Renal pelvis (tissue), 1 donor: ENCODE measurements at regions not wholly inside any gene's neighbourhood (a gene's known extent, or its start where the extent isn't known, plus 50 kb on each side); places are given as distances from the start of the nearest gene placed in this dataset.

Source experiments
- DNase-seq: peaks from one replicate; pipeline ENCODE4 v3.0.0-alpha.2; 2013

DNA sequence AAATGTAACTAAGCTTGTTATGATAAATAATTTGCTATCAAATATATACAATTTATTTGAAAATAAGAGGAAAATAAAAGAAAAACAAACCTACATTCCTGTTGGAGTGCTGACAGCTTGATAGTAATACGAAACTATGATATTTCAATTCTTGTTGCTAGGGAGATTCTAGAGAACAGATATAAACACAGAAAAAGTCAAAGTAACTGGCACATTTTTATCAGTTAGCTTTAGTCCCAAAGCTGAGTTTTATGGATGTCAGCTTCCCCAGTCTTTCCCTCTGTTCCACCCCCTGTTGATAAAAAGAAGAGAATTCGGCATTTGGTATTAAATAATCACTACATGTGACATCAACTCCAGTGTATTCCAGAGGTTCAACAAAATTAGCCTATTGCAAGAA, 1134.0 kb downstream of the XPNPEP1 start:
- DNase-seq, result no peak

DNA sequence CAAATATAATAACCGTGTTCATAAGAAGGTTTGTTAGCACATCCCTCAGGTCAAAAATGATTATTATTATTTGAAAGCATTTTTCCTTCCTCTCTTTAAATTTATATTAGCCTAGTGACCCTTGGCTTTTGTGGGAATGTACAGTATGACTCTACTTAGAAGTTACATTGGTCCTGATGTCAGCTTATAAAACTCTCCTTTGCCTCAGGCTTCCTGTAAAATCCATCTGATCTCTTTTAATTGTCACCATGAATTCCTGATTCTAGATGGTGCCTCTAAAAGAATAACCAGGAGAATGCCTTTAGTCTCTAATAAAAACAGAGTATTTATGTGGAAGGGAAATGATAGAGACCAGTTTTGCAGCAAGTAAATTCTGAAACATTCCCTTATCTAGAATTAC, 1134.4 kb downstream of the XPNPEP1 start:
- no peak for DNase-seq

DNA sequence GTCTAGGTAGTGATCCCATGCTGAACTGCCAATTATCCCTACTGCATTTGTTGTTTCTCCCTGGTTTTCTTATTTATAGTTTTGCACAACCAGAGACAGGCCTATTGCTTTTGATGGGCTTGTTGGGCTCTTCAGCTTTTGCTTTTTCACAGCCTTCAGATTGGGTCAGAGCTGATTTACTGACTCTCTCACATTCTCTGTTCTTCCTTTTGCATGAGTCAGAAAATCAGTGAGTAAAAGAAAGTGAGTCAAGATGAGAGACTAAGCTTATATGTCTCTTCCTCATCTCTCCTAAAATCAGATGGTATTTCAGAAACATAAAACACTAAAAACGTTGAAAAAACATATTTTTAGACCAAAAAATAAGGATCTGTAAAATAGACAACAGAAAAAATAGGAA, 1135.4 kb downstream of the XPNPEP1 start:
- no peak for DNase-seq

DNA sequence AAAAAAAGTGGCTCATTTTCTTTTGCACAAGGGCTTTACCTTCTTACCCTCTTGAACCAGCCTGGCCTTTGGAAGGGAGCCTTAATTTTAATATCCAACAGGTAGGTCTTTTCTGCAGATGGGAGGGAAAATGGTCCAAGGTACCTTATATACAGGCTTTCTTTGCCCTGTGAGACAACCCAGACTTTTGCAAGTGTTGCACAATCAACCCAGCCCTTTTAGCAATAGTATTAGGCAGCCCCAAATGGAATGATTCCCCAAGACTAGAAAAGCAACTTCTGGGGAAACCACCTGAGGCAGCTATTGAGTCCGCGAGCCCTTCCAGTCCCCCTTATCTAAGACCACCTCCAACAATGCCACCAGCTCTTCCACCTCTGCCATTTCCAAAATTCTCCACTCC, 1138.3 kb downstream of the XPNPEP1 start:
- DNase-seq, result no peak

DNA sequence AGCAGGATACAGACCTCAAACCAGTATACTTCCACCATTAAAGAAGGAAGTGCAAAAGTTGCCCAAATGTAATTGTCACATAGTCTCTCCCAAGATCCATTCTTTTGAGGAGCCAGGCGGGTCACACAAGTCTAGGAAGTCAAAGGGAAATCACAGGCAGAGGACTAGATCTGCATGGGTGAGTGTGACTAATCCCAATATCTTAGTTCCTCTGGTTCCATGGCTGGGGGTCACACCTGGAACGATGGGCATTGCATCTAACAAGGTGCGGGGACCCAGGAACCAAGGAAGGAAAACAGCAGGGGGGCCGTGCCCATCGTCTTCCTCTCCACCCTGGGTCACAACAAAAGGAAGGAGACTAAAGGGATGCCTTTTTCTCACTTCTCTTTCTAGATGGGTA, 1138.8 kb downstream of the XPNPEP1 start:
- DNase-seq, result no peak

DNA sequence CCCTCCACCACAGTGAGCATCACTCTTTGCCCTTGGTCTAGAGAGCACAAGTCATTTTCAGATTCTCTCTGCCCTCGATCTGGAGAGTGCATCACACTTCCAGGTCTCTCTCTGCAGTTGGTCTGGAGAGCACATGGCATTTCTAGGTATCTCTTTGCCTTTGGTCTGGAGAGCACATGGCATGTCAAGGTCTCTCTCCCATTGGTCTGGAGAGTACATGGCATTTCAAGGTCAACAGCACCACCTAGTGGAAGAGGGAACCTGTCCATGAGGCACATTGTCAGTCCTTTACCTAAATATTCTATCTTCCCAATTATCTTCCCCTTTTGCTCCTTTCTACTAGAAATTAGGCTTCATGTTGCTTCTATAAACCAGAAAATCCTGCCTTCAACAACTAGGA, 1139.4 kb downstream of the XPNPEP1 start:
- DNase-seq, result no peak

DNA sequence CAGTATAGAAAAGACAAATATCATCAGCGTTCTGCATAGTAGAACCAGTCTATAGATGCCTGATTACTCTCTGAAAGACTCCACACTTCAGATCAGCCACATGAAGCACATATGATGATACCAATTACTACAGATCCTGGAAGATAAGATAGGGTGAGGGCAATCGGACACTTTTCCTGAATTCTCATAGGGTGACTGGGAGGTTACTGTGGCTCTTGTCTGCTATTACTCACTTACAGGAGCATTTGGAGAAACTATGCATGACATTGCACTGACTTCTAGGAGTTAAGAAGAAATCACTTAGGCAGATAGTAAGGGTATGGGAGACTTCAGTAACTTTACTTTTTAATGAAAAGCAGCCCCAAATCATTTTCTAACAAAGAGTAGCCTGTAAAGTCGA, 1140.9 kb downstream of the XPNPEP1 start:
- no peak for DNase-seq

DNA sequence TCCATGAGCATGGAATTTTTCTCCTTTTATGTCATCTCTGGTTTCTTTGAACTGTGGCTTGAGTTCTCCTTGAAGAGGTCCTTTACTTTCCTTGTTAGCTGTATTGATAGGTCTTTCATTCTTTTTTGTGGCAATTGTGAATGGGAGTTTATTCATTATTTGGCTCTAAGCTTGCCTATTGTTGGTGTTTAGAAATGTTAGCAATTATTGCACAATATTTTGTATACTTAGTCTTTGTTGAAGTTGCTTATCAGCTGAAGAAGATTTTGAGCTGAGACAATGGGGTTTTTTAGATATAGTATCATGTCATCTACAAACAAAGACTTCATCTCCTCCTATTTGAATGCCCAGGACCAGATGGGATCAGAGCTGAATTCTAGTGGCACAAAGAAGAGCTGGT, 1143.8 kb downstream of the XPNPEP1 start:
- DNase-seq, result no peak

DNA sequence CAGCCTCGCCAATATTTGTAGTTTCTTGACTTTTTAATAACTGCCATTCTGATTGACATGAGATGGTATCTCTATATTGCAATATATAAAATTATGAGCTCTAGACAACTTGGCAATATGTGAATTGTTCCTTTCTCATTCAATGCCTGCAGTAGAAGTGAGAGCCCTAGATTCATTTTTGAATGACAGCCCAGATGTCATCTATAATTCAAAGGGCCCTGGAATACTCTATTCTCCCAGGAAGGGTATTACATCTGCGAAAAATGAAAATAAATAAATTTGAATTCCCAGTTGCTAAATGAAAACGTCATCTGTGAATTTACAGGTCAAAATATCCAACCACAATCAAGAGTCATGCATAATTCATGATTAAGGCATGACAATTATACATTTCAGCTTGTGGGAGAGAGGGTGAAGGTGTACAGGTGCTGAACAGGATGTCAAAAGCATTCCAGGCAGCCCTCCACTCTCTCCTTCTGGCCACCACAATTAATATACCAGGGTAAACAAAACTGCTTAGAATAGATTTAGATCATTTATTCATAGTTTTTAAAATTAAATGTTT, 1147.3 kb downstream of the XPNPEP1 start:
- DNase-seq, result no peak

DNA sequence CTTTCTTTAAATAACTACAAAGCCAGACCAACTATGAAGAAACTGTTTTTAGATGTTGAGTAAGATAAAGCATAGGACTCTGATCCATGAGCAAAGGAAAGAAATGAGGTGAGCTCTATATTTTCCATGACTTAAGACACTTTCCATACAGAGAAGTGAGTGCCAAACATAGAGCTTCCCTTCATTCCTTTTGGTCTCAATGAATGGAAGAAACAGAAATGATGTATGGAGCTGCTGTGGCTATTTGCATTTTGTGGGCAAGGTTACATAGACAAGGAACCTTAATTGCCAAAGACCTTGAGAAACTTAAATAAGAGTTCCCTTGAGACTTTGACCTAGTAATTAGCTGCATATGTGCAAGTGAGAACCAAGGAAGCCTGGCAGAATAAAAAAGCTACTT, 1152.2 kb downstream of the XPNPEP1 start:
- no peak for DNase-seq

DNA sequence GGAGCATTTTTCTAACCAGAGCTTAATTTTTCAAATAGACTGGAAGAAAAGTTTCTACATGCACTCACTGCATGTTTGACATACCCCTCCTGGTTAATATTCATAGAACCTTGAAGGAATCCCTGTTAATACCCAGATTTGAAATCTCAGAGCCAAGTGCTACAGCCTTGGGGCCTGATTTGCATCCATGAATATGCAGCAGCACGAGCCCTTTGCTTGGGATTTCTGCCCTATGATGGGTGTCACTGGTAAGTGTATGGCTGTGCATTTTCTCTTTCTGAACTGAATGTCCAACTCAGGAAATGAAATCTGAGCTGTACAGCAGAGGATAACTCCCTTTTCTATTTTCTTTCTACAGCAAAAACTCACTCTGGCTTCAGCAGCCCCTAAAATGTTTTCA, 1157.5 kb downstream of the XPNPEP1 start:
- no peak for DNase-seq

DNA sequence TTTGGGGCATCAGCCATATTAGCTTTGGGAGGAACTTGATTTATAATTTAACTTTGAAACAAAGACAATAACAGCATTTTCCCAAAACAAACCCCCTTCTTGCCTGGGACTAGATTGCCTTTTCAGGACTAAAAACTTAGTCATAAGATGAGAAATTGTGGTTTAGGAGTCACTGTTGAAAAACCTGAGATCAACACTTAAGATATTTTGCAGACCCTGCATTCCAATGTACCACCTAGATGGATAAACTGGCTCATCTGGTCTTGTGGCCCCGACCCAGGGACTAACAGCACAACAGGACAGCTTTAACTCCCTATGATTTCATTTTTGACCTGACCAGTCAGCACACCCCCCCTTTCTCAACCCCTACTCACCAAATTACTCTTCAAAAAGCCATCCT, 1165.4 kb downstream of the XPNPEP1 start:
- no peak for DNase-seq

DNA sequence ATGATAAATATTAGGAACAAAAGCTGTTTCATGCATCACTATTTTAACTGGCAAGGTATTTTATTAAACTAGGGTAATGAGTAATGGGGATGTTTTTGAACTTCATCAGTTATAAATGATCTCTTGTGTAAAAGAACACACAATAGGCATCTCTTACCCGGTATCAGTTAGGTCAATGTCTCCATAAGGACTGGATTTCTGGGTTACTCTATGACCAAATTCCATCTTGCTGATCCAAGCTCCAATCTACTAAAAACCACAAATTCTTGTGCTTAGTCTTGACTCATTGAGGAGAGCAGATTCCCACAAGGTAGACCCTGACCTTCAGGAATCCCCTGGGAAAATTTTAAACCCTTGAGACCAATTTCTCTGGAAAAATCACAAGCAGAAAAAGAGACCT, 1167.7 kb downstream of the XPNPEP1 start:
- DNase-seq, result no peak

DNA sequence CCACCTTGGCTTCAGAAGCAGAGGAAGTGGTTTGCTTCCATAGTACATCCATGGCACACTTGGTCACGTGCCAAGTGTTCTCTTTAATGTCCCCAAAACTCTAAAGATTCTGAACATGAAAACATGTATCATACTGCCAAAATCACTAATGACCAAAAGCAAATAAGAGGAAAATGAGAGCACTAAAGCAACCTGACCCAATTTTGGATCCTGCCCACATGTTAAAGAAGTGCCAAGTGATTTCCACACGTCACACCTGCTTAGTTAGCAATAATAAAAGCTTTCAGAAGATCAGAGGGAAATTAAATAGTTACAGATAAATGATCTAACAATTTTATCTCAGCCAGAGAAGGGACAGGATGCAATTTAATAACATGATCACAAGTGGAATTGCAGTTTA, 1170.0 kb downstream of the XPNPEP1 start:
- no peak for DNase-seq

DNA sequence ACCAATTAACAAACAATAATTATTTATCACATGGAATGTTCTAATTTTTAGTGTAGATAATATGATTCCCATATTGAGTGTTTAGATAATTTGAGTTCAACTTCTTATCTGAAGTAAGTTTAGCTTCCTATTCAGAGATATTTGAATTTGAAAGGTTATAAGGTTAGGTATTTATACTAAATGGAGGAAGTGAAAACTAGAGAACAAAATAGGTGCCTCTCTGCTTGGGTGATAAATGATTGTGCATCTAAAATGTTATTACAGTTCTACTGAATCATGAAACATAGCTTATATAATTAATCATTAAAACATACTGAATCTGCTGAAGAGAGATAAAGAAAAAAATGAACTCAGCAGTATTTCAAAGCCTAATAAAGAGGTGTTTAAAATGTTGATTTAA, 1174.3 kb downstream of the XPNPEP1 start:
- DNase-seq, result no peak

DNA sequence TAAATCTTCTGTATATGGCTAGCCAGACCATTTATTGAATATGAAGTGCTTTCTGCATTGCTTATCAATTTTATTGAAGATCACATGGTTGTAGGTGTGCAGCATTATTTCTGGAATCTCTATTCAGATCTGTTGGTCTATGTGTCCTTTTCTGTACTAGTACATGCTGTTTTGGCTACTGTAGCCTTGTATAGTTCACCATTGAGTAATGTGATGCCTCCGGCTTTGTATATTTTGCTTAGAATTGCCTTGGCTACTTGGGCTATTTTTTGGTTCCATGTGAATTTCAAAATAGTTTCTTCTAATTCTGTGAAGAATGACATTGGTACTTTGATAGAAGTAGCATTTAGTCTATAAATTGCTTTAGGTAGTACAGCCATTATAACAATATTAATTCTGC, 1187.2 kb downstream of the XPNPEP1 start:
- DNase-seq, result no peak

DNA sequence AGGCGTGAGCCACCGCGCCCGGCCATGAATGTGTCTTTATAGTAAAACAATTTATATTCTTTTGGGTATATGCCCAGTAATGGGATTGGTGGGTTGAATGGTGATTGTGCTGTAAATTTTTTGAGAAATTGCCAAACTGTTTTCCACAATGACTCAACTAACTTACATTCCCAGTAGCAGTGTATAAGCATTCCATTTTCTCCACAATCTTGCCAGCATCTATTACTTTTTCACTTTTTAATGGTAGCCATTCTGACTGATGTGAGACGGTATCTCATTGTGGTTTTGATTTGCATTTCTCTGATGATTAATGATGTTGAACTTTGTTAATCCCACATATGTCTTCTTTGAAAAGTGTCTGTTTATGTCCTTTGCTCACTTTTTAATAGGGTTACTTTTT, 1187.9 kb downstream of the XPNPEP1 start:
- no peak for DNase-seq

DNA sequence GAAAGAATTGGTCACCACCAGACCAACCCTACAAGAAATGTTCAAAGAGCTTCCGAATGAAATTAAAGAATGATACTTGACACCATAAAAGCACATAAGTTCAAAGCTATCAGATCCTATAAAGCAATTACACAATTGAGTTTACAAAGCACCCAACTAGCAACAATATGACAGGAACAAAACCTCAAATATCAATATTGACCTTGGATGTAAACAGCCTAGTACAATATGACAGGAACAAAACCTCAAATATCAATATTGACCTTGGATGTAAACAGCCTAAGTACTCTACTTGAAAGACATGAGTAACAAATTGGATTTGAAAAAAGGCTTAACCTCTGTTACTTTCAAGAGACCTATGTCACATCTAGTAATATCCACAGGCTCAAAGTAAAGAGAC, 1201.4 kb downstream of the XPNPEP1 start:
- DNase-seq, result no peak

DNA sequence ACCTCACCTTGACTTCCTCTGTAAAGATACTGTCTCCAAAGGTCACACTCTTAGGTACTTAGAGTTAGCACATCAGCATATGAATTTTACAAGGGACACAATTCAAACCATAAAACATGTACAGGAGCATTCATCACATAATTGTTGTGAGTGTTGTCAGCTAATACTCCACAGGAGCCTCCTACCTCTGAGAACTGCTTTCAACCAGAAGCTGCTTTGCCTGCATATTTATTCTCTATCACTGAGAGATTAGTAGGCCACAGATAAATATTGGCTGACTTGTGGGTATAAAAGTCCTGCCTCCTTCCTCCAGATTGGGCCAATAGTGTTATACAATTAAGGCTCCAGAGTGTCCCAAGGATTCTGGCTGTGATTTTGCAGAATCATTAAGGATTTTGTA, 1207.0 kb downstream of the XPNPEP1 start:
- no peak for DNase-seq

DNA sequence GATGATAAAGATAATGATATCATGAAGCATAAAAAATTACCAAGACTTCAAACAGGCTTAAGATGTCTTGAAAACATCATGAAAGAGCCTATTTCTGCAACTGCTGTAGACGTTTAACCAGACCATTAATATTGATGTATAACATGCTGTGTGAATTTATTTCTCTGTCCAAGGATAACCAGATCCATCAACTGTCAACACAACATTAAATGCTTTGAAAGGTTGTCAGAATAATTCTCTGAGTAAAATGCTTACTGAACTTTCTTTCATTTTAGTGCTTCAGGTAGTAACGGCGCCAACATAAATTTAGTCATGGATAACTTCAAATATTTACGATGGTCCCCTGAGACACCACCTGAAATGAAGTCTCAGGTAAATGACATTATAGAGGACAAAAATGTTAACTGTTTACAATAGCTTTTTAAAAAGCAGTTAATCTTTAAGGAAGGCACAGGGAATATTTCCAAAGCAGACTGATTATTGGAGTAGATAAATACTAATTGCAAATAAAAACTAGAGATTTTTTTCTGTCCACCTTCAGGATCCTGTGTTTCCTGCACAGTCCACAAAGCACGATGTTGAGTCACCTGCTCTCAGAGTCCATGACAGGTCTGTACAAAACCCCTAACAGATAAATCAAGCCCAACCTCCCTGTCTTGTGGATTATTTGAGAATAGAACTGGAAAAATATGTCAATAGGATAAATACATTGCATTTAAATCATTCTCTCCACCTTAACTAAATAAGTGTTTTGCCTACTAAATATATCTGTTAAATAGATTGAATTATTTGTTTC, 1213.2 kb downstream of the XPNPEP1 start:
- DNase-seq, result no peak

DNA sequence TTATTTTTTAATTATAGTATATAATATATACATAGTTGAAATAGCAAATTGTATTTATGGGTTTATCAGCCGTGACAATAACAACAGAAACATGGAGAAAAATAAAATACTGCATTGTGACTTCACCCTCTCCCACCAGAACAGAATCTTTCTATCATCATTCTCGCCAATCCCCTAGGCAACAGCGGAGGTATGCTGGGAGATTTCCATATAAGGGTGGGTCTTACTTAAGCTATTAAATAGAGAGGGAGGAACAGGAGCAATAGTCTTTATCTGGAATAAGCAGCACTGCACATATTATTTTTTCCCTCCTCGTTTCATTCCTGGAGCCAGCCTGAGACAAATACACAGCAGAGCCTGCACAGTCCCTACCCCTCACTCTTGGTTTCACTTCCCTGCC, 1214.9 kb downstream of the XPNPEP1 start:
- no peak for DNase-seq

DNA sequence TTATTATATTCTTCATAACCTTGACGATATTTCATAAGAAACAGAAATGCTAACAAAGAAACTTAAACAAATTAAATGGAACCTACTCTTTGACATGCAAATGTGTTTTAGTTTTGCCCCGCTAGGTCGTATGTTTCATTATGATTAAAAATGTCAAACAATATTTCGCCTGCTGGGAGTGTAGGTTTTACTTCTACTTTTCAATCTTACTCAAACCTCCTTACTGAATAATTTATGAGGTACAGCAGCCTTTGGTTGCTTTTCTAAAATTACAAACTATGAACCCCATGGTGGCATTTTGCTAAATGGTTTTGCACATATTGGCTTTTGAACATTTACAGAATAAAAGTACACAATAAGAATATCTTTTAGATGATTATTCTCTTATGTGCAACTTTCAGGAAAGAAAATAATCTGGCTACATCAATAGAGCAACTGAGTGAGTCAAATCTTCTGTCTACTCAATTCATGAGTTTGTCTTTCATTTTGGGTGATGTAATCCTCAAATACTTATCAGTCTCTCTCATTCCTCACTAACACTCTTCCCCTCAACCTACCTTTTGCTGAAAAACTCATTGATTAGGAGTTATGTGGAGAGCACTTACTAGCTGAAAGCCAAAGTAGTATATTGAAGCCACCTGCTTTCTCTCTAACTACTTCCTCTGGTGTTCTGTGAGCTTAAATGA, 1226.4 kb downstream of the XPNPEP1 start:
- no peak for DNase-seq

DNA sequence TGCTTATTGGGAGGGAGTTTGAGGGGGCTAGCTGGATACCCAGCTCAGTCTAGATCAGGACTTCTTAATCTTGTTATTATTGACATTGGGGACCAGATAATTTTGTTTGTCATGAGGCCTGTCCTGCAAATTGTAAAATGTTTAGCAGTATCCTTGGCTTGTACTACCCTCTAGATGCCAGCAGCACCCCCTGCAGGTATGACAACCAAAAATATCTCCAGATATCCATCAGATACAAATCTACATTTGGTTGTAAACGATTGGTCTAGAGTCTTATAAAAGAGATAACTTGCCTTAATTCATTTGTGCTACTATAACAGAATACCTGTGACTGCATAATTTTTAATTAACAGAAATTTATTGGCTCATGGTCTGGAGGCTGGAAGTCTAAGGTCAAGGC, 1232.2 kb downstream of the XPNPEP1 start:
- DNase-seq, result no peak

DNA sequence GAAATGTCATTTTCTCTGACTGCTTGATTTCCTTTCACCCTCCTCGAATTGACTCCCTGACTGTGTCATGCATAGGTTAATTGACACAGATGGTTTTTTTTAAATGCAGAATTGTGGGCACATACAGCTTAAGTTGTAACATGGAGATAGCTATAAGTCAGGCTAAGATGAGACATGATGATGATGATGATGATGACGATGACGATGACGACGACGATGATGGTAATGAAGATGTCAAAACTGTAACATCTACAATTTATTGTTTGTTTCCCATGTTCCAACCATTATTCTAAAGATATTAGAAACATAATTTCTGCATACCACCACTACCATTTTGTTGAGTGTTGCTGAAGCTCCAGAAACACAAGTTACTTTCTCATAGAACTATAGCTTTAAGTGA, 1232.8 kb downstream of the XPNPEP1 start:
- DNase-seq, result no peak
